ENCODE measurements at regions not wholly inside any gene's neighbourhood (a gene's known extent, or its start where the extent isn't known, plus 50 kb on each side); places are given as distances from the start of the nearest gene placed in this dataset.
"Not testable (repeated sequence)": the region's sequence is repeated elsewhere in the genome, so short reads cannot be mapped to it uniquely, and the experiment has no call there.

DNA sequence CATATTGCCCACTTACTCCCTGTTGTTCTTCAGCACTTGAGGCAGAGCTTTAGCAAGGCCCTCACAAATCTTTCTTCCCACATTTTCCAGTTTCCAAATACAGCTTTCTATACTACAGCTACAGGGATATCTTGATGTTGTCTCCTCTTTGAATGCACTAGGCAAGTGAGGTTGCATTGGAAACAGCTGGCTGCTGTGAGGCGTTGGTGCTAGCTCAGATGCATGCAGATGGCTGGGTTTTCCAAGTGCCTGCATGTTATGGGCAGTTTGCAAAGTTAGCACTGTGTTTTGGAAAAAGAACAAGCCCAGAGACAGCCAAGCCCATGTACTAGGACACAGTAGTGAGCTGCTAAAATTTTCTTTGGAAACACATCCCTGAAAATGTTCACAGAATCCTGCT, 315.1 kb upstream of the RASGEF1B start:
- no peak for DNase-seq (ENCODE audit: low read depth in 1 of 2, low spot score in 1 of 2)

DNA sequence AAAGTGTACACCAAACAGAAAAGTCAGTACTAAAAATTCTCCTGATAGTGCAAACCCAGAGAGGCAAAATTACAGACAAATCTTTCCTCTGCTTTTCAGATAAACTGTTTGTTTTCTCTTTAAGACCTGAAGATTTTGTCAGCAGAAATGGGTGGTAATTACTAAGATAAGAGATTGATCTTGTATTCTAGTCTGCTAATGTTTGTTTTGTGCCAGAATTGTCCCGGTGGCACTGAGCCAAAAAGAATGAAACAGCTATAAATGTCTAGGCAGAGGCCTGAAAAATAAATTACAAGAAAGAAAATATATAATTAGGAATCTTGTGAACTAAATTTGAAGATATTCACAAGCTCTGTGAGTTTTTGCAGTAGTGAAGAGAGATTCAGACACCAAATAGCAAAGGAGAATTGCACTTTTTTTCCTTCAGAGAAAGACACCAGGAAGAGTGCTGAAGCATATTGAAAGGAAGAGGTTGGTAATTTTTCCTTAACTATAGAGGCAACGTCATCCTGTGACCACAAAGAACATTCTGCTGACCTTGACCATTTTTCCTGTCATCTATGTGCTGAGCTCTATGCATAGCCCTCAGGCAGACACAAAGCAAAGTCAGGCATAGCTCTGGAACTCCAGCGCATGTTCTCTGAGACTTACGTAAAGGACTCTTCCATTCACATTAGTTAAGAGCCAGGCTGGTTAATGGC, 314.5 kb upstream of the RASGEF1B start:
- no peak for DNase-seq (ENCODE audit: low read depth in 1 of 2, low spot score in 1 of 2)

- no peak for DNase-seq (ENCODE audit: low read depth in 1 of 2, low spot score in 1 of 2)
These were observed 313.6 kb upstream of the RASGEF1B start for GRCh38 chr4:81785338-81785737.

DNA sequence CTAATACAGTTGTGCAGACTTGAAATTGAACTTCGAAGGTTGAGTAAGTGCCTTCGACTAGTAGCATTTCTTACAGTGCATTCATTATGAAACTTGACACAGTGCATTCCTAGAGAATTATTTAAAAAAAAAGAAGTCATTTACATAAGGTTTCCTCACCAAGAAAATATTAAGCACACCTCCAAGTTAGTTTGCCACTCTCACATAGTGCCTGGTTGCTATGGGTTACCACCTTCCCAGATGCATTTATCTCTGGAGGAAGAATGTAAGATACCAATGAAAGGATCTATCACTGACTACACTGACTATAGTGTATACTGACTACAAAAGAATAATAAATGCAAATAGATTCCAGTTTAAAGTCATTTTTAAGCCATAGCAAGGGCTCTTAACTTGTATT, 311.9 kb upstream of the RASGEF1B start:
- no peak for DNase-seq (ENCODE audit: low read depth in 1 of 2, low spot score in 1 of 2)

GRCh38 chr4:81781799-81782198, 310.1 kb upstream of the RASGEF1B start:
- no peak for DNase-seq (ENCODE audit: low read depth in 1 of 2, low spot score in 1 of 2)

DNA sequence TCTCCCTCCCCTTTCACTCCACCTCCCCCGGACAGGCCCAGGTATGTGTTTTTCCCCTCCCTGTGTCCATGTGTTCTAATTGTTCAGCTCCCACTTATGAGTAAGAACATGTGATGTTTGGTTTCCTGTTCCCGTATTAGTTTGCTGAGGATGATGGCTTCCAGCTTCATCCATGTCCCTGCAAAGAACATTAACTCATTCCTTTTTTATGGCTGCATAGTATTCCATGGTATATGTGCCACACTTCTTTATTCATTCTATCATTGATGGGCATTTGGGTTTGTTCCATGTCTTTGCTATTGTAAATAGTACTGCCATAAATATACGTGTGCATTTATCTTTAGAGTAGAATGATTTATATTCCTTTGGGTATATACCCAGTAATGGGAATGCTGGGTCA, 306.0 kb upstream of the RASGEF1B start:
- not testable (repeated sequence) for DNase-seq (ENCODE audit: low read depth in 1 of 2, low spot score in 1 of 2)

DNA sequence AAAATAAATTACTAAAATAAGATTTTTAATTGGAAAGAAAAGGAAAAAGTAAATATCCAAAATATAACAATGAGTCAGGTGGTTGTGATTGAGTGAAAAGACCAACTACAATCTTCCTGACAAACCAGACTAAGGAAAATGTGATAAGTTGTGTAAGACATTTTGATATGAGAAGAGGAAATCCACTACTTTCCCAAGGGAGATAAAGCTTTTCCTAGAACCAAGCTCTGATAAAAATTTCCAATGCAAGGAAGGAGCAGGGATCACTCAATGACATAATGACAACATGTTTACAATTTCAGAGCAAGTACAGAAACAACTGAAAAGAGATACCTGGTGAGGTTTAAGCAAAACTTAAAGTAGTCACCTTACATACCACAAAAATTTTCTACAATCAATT, 305.1 kb upstream of the RASGEF1B start:
- DNase-seq (ENCODE audit: low read depth in 1 of 2, low spot score in 1 of 2) = no peak

- DNase-seq (ENCODE audit: low read depth in 1 of 2, low spot score in 1 of 2) = no peak
These were observed 301.9 kb upstream of the RASGEF1B start for GRCh38 chr4:81773557-81773956.

DNA sequence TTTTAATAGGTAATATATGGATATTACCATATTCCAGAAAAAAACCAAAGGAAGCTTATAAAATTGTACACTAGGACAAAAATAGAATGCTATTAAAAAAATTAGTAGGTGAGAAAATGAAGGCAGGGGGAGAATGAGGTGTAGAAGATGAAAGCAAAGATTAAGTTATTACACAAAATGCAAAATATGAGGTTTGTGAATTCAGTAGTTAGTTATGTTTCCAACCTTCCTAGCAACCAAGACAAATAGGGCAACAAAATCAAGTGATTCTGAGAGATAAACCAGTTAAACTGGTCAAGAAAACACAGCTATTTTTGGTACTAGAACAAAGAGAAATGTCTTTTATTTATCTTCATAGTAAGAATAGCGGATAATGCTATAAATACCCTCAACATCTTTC, 300.0 kb upstream of the RASGEF1B start:
- DNase-seq (ENCODE audit: low read depth in 1 of 2, low spot score in 1 of 2) = no peak

DNA sequence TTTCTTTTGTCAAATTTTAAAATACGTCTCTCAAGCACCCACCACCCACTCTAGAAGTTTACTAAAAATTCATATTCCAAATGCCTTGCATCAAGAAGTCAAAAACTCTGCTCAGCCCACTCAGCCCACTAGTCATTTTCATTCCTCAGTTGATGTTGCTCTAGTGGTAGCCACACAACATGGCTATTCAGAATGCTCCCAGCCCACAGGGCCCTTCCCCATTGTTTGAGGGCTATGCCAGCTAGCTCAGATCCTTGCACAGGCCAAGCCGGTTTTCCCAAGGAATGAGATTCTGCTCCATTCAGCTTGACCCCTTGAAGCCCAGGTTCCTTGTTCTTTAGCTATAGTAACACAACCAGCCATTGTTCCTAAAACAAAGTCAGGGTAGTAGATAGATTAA, 297.5 kb upstream of the RASGEF1B start:
- no peak for DNase-seq (ENCODE audit: low read depth in 1 of 2, low spot score in 1 of 2)

- no peak for DNase-seq (ENCODE audit: low read depth in 1 of 2, low spot score in 1 of 2)
These were observed 287.0 kb upstream of the RASGEF1B start for GRCh38 chr4:81758574-81759264.

GRCh38 chr4:81757691-81758090, 286.0 kb upstream of the RASGEF1B start:
- DNase-seq (ENCODE audit: low read depth in 1 of 2, low spot score in 1 of 2) = no peak

DNA sequence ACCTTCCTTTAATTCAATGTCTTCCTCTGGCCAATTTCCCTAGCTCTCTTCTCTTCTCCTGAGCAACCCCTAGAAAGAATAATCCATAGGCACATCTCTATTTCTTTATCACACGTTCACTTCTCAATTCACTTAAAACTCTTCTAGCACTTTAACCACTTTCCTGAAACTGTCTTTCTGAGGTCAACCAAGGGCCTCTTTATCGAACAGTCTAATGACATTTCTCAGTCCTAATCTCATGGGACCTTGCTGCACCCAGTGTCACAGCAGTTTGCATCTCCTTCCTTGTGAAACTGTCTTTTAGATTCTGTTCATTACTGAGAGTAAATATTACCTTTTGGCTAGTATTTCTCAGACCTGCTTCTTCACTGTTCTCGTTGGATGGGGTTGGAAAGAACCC, 285.3 kb upstream of the RASGEF1B start:
- DNase-seq (ENCODE audit: low read depth in 1 of 2, low spot score in 1 of 2) = no peak

DNA sequence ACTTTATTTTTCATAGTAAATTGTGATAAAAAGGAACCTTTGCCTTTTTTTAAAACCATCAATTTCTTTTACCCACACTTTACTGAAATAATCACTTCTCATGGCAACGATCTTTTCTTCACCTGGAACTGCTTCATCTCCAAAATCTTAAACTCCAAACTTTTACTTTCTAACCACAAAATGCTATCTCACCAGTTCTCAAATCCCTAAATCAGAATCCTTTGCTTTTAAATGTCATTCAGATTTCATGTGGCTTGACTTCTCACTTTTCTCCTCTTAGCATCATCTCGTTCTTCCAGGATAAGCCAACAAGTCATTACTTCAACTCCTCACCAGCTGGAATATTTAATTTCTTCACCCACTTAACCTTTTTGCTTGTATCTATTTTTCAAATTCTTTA, 284.3 kb upstream of the RASGEF1B start:
- no peak for DNase-seq (ENCODE audit: low read depth in 1 of 2, low spot score in 1 of 2)

- no peak for DNase-seq (ENCODE audit: low read depth in 1 of 2, low spot score in 1 of 2)
These were observed 282.5 kb upstream of the RASGEF1B start for GRCh38 chr4:81754169-81754568.

DNA sequence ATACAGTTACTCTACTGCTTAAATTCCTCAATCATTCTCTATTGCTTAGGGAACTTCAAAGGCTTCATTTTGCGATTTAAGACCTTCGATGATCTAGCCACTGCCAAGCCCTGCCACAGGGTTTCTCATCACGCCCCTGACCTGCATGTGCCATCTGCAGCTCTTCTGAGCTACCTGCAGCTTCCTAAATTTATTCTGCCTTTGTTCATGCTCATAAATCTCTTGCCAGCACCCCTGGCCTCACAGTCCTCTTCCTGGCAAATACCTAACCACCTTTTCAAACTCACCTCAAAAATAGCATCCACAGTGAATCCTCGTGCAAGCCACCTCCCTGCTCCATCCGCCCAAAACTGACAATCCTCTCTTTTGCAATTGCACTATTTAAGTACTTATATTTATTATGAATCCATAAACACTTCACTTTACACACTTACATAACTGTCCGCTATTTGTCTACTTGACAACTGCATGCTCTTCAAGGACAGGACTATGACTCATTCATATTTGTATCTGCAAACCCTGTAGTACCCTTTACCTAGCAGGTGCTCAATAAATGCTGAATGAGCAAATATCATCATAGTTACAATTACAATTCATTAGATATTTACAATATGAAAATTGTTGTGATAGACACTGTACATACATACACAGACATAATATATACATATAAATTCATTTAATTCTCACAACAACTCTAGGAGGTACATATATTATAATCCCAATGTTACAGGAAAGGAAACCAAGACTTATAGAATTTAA, 280.0 kb upstream of the RASGEF1B start:
- DNase-seq (ENCODE audit: low read depth in 1 of 2, low spot score in 1 of 2) = no peak

DNA sequence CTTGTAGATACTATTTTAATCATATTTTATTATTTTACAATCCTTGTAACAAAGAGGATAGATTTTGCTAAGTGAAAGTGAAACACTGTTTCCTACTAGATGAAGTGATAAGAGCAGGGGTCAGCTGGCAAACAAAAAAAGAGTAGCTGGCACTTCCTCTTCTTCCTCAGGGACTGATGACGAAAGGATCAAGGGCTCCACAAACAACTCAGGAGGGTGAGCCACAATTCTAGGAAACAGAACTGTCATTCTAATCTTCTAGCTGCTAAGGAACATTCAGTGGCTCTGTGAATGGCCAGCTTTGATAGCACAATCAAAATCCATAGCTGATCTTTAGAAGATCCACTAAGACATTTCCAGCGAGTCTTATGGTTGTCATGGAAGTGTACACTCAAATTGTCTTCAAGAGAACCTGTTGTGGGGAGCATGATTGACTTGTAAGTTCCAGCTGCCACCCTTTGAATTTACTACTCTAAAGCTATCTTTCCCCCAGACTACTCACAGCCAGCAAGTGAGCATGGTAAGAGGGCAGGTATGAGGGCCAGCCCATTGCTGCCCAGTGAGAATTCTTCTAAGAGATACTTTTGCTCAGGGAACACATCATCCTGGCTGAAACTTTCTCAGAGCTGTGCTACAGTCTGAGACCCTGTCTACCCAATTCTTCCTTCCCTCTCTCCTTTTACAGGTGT, 275.7 kb upstream of the RASGEF1B start:
- DNase-seq (ENCODE audit: low read depth in 1 of 2, low spot score in 1 of 2) = no peak

DNA sequence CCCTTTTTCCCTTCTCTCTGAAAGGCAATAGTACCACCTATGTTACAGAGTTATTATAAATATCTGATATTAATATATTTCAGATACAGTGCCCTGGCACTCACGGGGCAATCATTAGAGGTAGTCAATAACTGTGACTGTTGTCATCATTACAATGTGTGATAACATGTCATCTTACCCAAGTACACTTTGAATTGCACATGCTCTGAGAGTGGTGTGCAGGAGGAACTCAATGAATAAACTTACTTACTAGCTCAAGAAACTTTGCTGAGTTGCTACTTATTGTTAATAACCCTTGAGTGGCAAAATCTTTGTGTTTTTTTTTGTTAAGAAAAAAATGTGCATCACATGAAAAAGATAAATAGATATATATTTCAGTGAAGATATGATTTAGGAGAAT, 275.1 kb upstream of the RASGEF1B start:
- DNase-seq (ENCODE audit: low read depth in 1 of 2, low spot score in 1 of 2) = no peak

DNA sequence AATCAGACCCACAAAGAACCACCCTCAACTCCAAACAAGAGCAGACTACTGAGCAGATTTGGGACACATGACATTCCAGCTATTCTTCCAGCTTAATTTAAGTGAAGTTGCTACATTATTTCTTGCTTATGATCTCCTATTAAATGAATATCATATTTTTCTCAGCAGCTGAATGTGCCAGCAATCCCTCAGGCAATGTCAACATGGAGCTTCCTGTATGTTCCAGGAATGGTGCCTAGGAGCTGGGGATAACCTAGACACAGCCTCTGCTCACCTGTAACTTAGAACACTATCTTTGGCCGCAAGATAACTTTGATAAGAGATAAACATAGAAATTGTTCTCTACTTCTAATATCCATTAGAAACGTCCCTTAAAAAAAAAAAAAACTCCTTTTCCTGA, 274.4 kb upstream of the RASGEF1B start:
- DNase-seq (ENCODE audit: low read depth in 1 of 2, low spot score in 1 of 2) = no peak

DNA sequence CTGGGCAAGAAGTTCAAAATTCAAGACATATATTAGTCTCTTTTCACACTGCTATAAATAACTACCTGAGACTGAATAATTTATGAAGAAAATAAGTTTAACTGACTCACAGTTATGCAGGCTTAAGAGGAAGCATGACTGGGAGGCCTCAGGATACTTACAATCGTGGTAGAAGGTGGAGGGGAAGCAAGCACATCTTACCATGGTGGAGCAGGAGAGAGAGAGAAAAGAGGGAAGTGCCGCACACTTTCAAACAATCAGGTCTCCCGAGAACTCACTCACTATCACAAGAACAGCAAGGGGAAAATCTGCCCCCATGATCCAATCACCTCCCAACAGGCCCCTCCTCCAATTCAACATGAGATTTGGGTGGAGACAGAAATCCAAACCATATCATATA, 273.3 kb upstream of the RASGEF1B start:
- no peak for DNase-seq (ENCODE audit: low read depth in 1 of 2, low spot score in 1 of 2)

GRCh38 chr4:81743731-81744435, 272.2 kb upstream of the RASGEF1B start:
- DNase-seq (ENCODE audit: low read depth in 1 of 2, low spot score in 1 of 2) = no peak
